DOHH2 (cell line): ENCODE measurements at regions not wholly inside any gene's neighbourhood (a gene's known extent, or its start where the extent isn't known, plus 50 kb on each side); places are given as distances from the start of the nearest gene placed in this dataset.

Experiments
- EZH2phosphoT487 ChIP-seq: fragments of 200-600 bp; sonication (generic); IDR thresholded peaks from 2 replicates; pipeline ENCODE4 v1.6.1; 2017; ENCODE audit warnings: borderline replicate concordance, mild to moderate bottlenecking, antibody characterized with exemption, low read length, moderate library complexity, mixed read lengths
- TF ChIP-seq, protein P1 (sequence below): fragments of 200-600 bp; sonication (generic); IDR thresholded peaks from one replicate; pipeline ENCODE4 v1.5.1; 2014; ENCODE audit warnings: antibody characterized with exemption, mild to moderate bottlenecking, low read depth, low read length; ENCODE audit not compliant: poor library complexity, severe bottlenecking

GRCh38 chr2:239881031-239881471 lies 144.1 kb downstream of the NDUFA10 start:
- TF ChIP-seq, protein P1, sequence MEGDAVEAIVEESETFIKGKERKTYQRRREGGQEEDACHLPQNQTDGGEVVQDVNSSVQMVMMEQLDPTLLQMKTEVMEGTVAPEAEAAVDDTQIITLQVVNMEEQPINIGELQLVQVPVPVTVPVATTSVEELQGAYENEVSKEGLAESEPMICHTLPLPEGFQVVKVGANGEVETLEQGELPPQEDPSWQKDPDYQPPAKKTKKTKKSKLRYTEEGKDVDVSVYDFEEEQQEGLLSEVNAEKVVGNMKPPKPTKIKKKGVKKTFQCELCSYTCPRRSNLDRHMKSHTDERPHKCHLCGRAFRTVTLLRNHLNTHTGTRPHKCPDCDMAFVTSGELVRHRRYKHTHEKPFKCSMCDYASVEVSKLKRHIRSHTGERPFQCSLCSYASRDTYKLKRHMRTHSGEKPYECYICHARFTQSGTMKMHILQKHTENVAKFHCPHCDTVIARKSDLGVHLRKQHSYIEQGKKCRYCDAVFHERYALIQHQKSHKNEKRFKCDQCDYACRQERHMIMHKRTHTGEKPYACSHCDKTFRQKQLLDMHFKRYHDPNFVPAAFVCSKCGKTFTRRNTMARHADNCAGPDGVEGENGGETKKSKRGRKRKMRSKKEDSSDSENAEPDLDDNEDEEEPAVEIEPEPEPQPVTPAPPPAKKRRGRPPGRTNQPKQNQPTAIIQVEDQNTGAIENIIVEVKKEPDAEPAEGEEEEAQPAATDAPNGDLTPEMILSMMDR, result no peak
- no peak for TF ChIP-seq EZH2phosphoT487
